ENCODE measurements at regions not wholly inside any gene's neighbourhood (a gene's known extent, or its start where the extent isn't known, plus 50 kb on each side); places are given as distances from the start of the nearest gene placed in this dataset.

GRCh38 chr13:76715075-76715474 lies 171.1 kb downstream of the KCTD12 start:
- DNase-seq (ENCODE audit: low read depth in 4 of 4, low spot score in 3 of 4): no peak

DNA sequence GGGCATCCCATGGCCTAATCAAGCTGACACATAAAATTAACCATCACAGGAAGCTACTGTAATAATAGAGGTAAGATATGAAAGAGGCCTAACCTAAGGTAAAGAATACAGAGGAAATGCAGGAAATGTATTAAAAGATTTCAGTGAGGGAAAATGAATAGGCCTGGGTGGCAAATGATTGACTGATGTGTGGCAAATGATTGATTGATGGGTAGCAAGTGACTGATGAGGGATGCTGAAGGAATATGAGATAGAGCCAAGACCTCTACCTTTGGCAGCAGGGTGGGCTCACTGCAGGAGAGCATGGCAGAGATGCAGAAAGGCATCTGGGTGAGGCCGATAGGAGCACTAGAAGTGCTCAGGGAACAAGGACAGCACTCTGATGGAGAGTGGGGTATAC lies 172.9 kb downstream of the KCTD12 start:
- DNase-seq (ENCODE audit: low read depth in 4 of 4, low spot score in 3 of 4): no peak

GRCh38 chr13:76711550-76712182 lies 174.5 kb downstream of the KCTD12 start:
- no peak for DNase-seq (ENCODE audit: low read depth in 4 of 4, low spot score in 3 of 4)

DNA sequence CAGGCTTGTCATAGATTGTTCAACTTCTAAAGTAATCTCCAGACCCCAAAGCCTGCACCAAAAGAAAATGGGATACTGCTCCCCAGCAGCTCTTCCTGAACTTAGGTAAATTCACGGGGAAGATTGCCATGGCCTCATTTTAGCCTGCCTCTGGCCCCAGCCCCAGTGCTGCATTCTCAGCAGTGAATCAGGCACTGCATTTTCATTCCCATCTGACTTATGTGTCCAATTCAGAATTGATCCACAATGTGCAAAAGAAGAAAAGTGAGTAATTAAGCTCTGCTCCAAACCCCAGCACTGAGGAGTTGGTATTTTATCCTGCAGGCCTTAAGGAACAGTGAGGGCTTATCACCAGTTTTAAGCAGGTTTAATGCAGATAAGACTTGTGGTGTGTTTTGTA lies 176.4 kb downstream of the KCTD12 start:
- no peak for DNase-seq (ENCODE audit: low read depth in 4 of 4, low spot score in 3 of 4)

- DNase-seq (ENCODE audit: low read depth in 4 of 4, low spot score in 3 of 4): no peak
Observed at GRCh38 chr13:76708138-76708688, 178.0 kb downstream of the KCTD12 start.

DNA sequence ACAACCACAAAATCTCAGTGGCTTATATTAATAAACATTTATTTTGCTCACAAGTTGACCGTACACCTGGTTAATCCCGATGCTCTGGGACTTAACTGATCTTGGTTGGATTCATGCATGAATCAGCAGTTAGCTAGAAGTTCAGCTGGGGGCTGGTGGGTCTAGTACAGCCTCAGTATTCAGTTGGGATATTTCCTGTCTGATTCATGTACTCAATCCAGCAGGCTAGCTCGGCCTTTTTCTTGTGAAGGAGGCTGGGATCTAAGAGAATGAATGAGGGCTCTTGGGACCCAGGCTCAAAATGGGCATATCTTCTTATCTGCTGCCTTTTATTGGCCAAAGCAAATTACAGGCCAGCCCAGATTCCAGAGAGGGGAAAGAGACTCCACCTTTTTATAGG lies 178.8 kb downstream of the KCTD12 start:
- no peak for DNase-seq (ENCODE audit: low read depth in 4 of 4, low spot score in 3 of 4)

DNA sequence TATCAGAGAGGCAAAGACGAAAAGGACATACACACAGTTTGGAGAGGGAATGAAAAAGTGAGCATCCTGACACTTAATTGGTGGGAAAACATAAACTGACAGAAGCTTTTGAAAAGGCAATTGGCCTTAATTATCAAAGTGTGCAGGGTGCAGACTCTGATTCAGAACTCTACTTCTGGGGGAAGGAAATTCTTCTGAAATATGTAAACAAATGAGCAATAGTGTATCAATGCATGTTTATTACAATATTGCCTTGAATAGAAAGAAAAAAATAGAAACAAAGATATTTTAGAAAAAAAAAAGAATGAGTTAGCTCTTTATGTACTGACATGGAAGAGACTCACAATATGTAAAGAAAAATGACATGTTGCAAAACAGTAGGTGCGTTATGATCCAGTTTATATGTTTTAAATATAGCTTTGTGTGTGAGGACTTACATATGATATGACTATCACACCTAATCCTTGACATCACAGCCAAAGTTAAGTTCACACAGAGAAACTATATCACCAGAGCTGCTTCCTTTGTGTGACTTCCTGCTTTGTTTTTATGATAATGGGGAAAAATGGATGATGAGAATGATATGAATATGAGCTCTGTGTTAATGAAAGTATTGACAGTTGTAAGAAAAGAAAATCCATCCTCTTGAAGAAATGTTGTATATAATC lies 182.4 kb downstream of the KCTD12 start:
- no peak for DNase-seq (ENCODE audit: low read depth in 4 of 4, low spot score in 3 of 4)

DNA sequence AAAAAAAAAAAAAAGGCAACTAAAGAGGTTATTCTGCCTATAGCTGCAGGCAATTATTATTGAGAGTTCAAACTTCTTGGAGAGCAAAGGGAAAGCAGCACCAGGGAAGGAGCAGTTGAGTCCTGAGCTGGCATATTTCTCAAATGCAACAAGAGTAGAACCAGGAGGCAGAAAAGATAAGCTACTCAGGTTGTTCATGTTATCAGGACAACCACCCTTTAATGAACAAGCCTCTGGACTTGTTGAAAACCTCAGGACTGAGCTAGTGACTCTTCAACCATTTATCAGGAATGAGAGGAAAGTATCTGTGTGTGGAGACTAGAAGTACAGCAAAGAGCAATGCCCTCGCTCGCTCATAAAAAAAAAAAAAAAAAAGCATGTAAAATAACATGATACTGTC lies 183.0 kb downstream of the KCTD12 start:
- DNase-seq (ENCODE audit: low read depth in 4 of 4, low spot score in 3 of 4): no peak

- DNase-seq (ENCODE audit: low read depth in 4 of 4, low spot score in 3 of 4): no peak
Observed at GRCh38 chr13:76697288-76697687, 188.9 kb downstream of the KCTD12 start.

GRCh38 chr13:76696370-76696769 lies 189.8 kb downstream of the KCTD12 start:
- DNase-seq (ENCODE audit: low read depth in 4 of 4, low spot score in 3 of 4): no peak

DNA sequence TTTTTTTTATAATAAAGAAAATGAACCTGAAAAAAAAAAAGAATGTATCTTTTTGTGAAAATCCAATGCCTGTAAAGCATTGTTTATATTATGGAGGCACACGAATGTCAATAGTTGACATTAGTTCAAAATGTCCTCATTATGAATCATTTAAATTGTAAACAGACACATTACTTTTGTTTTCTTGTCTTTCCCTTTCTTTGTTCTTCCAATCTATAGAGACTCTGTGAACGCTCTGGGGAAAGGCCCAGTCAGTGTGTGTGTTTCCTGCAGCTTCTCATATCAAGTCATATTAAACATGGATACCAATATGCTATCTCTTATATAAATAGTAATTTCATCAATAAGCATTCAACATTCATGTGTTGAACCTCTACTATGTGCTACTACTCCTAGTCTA lies 193.1 kb downstream of the KCTD12 start:
- no peak for DNase-seq (ENCODE audit: low read depth in 4 of 4, low spot score in 3 of 4)

- no peak for DNase-seq (ENCODE audit: low read depth in 4 of 4, low spot score in 3 of 4)
Observed at GRCh38 chr13:76692346-76692745, 193.9 kb downstream of the KCTD12 start.

DNA sequence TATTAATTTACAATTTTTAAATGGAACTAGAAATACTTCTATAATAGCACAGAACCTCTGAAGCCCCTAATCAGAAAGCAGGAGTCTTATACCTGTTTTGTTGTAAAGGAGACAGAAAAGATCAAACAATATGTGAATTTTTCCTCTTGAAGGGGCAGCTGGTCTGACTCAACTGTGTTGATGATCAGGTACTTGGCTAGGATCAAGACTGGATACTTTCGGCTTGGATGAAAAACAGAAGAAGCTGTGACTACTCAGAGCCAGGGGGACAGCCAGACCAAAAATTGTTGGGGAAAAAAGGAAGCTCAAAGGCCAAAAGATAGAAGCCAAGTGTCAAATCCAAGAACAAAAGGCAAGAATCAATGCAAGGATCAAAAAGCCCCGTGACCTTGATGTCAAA lies 195.6 kb downstream of the KCTD12 start:
- DNase-seq (ENCODE audit: low read depth in 4 of 4, low spot score in 3 of 4): no peak

DNA sequence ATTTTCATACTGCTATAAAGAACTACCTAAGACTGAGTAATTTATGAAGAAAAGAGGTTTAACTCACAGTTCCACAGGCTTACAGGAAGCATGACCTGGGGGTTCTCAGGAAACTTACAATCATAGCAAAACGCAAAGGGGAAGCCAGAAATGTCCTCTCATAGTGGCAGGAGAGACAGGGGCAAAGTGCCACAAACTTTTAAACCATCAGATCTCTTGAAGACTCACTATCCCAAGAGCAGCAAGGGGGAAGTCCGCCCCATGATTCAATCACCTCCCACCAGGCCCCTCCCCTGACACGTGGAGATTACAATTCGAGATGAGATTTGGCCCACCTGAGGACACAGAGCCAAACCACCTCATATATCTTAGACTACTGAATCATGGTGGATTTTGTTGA lies 198.7 kb downstream of the KCTD12 start:
- DNase-seq (ENCODE audit: low read depth in 4 of 4, low spot score in 3 of 4): no peak

DNA sequence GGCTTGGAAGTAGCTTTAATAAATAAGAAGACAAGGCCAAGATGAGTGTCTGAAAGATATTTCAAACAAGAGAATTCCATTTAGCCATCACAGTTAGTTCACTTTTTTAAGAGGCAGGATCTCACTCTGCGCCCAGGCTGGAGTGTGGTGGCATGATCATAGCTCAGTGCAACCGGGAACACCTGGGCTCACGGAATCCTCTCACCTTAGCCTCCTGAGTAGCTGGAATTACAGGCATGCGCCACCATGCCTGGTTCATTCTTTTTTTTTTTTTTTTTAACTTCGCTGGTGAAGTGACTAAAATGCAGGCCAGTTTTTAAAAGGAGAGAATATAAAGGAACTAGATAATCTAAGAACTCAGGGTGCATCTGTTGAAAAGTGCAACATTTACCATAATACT lies 200.3 kb downstream of the KCTD12 start:
- DNase-seq (ENCODE audit: low read depth in 4 of 4, low spot score in 3 of 4): no peak

DNA sequence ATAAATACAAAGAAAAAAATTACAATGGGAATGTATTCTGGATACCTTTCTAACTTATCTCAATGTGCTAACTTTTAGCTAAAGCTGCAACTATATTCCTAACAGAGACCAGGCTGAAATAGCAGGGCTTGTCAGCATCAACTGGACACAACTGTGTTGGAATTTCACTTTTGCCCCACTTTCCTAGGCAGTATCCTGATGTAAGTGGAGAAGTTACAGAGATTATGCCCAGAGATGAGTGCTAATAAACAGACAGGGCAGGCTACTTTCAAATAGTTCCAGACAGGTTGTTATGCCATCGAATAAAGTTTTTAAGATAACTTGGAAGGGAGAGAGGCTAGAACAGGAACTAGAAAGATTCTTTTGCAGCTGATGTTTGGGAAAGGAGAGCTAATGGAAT lies 201.9 kb downstream of the KCTD12 start:
- no peak for DNase-seq (ENCODE audit: low read depth in 4 of 4, low spot score in 3 of 4)

DNA sequence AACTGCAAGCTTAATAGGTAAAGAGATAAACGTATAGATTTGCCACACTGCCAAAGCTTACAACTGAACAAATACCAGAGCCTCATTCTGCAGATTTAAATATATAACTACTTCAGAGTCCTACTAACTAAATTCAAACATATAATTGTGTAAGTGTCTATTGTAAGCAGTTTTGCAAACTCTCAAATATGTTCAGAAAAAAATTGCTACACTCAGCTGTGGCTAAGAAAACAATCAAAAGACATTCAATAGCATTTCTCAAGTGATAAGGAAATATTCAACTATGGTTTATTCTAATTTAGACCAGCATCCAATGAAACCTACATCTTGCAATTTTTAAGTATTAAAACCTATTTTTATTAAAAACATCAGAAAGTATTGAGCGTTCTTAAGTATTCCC lies 202.4 kb downstream of the KCTD12 start:
- no peak for DNase-seq (ENCODE audit: low read depth in 4 of 4, low spot score in 3 of 4)

DNA sequence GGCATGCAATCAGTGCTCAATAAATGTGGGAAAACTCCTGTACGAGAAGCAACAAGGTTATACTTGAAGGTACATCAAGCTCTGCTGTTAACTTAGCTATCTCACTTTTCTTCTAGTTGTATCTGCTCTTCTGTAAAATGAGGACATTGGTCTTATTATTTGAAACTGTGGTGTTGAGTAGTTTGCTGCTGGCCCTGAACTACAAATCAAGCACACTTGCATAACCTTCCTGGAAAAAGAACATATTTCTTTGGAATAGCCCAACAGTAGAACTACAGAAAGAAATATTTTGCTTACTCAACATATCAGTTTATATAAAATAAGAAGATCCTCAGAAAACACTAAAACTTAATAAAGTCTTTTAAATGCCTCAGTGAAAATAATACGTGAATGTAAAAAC lies 203.0 kb downstream of the KCTD12 start:
- no peak for DNase-seq (ENCODE audit: low read depth in 4 of 4, low spot score in 3 of 4)

DNA sequence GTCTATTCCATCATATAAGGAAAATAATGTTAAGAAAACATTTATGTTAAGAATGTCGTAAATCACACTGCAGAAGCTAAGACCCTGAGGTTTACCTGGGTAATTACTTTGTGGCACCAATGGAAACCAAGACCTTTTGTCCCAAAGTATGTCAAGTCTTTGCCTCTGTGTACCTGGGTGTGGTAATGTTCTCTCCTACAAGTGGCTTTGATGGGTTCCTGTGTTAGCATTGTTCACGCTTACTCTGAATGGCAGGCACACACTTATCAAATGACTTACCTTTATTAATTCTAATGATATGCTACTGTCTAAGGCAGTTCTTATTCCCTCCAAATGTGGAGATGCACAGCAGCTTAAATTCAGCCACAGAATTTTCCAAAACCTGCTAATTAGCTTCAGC lies 206.1 kb downstream of the KCTD12 start:
- DNase-seq (ENCODE audit: low read depth in 4 of 4, low spot score in 3 of 4): no peak

DNA sequence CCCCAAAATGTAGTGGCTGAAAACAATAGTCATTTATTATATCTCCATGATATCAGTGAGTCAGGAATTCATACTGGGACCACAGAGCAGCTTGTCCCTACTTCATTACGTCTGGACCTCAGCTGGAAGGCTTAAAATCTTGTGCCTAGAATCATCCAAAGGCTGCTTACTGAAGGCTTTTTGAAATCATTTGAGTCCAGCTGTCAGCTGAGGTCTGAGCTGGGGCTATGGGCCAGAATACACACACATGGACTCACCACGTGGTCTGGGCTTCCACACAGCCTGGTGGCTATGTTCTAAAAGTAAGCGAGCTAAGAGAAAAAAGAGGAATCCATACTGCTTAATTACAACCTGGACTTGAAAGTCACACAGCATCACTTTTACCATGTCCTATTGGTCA lies 209.2 kb downstream of the KCTD12 start:
- no peak for DNase-seq (ENCODE audit: low read depth in 4 of 4, low spot score in 3 of 4)

GRCh38 chr13:76672420-76672819 lies 213.8 kb downstream of the KCTD12 start:
- no peak for DNase-seq (ENCODE audit: low read depth in 4 of 4, low spot score in 3 of 4)

GRCh38 chr13:76668716-76669115 lies 217.5 kb downstream of the KCTD12 start:
- no peak for DNase-seq (ENCODE audit: low read depth in 4 of 4, low spot score in 3 of 4)

Data from right renal pelvis (tissue), 4 donors.